NB4 (cell line): ENCODE measurements at regions not wholly inside any gene's neighbourhood (a gene's known extent, or its start where the extent isn't known, plus 50 kb on each side); places are given as distances from the start of the nearest gene placed in this dataset.

Experiments
- CTCF ChIP-seq: IDR thresholded peaks from one replicate; pipeline ENCODE4 v1.5.1; 2012; ENCODE audit warnings: low read depth, low read length
- MAX ChIP-seq: IDR thresholded peaks from 2 replicates; pipeline ENCODE4 v1.6.1; 2011; ENCODE audit warnings: low read depth, low read length

GRCh38 chr11:29087200-29087812 is 929.5 kb downstream of the KCNA4 start:
- TF ChIP-seq MAX (no peak), CTCF (no peak)
